NCI-H345 (cell line): ENCODE measurements at regions not wholly inside any gene's neighbourhood (a gene's known extent, or its start where the extent isn't known, plus 50 kb on each side); places are given as distances from the start of the nearest gene placed in this dataset.
A peak's percentile ranks its signal among the peaks of the same experiment; 100 is the strongest.
"Not testable (repeated sequence)": the region's sequence is repeated elsewhere in the genome, so short reads cannot be mapped to it uniquely, and the experiment has no call there.

ENCODE experiments used
- DNase-seq: peaks from one replicate; lab custom pipeline; 2025; lab: John Stamatoyannopoulos, UW

GRCh38 chr4:103996637-103997036, 276.9 kb upstream of the TACR3 start:
- DNase-seq: peak; percentile 14

GRCh38 chr4:103996064-103996463, 276.3 kb upstream of the TACR3 start:
- peak; percentile 2 for DNase-seq

- DNase-seq: no peak
Observed at GRCh38 chr4:103994059-103994458, 274.3 kb upstream of the TACR3 start.

- no peak for DNase-seq
Observed at GRCh38 chr4:103982454-103982853, 262.7 kb upstream of the TACR3 start.

- DNase-seq: no peak
Observed at GRCh38 chr4:103948244-103949018, 228.6 kb upstream of the TACR3 start.

GRCh38 chr4:103947617-103948016, 227.8 kb upstream of the TACR3 start:
- no peak for DNase-seq

- DNase-seq: not testable (repeated sequence)
Observed at GRCh38 chr4:103946621-103947268, 227.0 kb upstream of the TACR3 start.

- no peak for DNase-seq
Observed at GRCh38 chr4:103938488-103938887, 218.7 kb upstream of the TACR3 start.

- DNase-seq: no peak
Observed at GRCh38 chr4:103936653-103937145, 216.9 kb upstream of the TACR3 start.

- peak; percentile 48 for DNase-seq
Observed at GRCh38 chr4:103934178-103934789, 214.5 kb upstream of the TACR3 start.

GRCh38 chr4:103928370-103928769, 208.6 kb upstream of the TACR3 start:
- no peak for DNase-seq

- no peak for DNase-seq
Observed at GRCh38 chr4:103923551-103923950, 203.8 kb upstream of the TACR3 start.

- DNase-seq: no peak
Observed at GRCh38 chr4:103918214-103918613, 198.4 kb upstream of the TACR3 start.

GRCh38 chr4:103915224-103915869, 195.6 kb upstream of the TACR3 start:
- DNase-seq: peak; percentile 17

GRCh38 chr4:103907414-103907813, 187.6 kb upstream of the TACR3 start:
- no peak for DNase-seq

- DNase-seq: no peak
Observed at GRCh38 chr4:103904123-103904522, 184.3 kb upstream of the TACR3 start.

GRCh38 chr4:103902730-103903129, 182.9 kb upstream of the TACR3 start:
- no peak for DNase-seq

GRCh38 chr4:103895876-103896465, 176.2 kb upstream of the TACR3 start:
- no peak for DNase-seq

- no peak for DNase-seq
Observed at GRCh38 chr4:103892586-103892985, 172.8 kb upstream of the TACR3 start.

GRCh38 chr4:103887191-103887590, 167.4 kb upstream of the TACR3 start:
- no peak for DNase-seq

GRCh38 chr4:103885152-103885551, 165.4 kb upstream of the TACR3 start:
- no peak for DNase-seq

GRCh38 chr4:103867311-103867710, 147.5 kb upstream of the TACR3 start:
- no peak for DNase-seq
